CD4-positive, alpha-beta T cell (primary cell): ENCODE measurements at regions not wholly inside any gene's neighbourhood (a gene's known extent, or its start where the extent isn't known, plus 50 kb on each side); places are given as distances from the start of the nearest gene placed in this dataset.

Experiments
- ATAC-seq: fragments of 200-7000 bp; cut with Tn5 transposase; one replicate; pipeline ENCODE4 v1.10.0; 2022; ENCODE audit warnings: mild to moderate bottlenecking; ENCODE audit not compliant: poor library complexity
- CTCF ChIA-PET: fragments of 350-600 bp; sonication (Branson Sonifier 250); formaldehyde crosslinking; loops from one replicate; lab custom pipeline; 2021; ENCODE audit warnings: antibody characterized with exemption, inconsistent platforms; lab: Charles Lee
- POLR2A ChIA-PET: fragments of 350-600 bp; sonication (Branson Sonifier 250); formaldehyde crosslinking; loops from one replicate; lab custom pipeline; 2021; ENCODE audit warnings: antibody characterized with exemption, inconsistent platforms; lab: Charles Lee
- DNase-seq, 14 experiments: peaks; one replicate each; pipeline ENCODE4 v3.0.0-alpha.2; 2013 to 2020; ENCODE audit warnings: mixed read lengths in 2 of 14
- H3K27ac ChIP-seq, 2 donors: one replicate each; pipeline versions ENCODE4 v1.5.1 to v1.7.0; 2013; ENCODE audit warnings: low read length in 2 of 2, low read depth in 1 of 2, mild to moderate bottlenecking in 1 of 2
- H3K27me3 ChIP-seq, 2 experiments: 1 replicate in 1 of 2; 2 replicates in 1 of 2; pipeline versions ENCODE4 v1.6.1 to v1.7.0; 2013; ENCODE audit warnings: low read length in 2 of 2, control low read depth in 1 of 2, mild to moderate bottlenecking in 1 of 2, moderate library complexity in 1 of 2; ENCODE audit not compliant: insufficient read depth in 2 of 2, control insufficient read depth in 1 of 2
- H3K36me3 ChIP-seq: one replicate; pipeline ENCODE4 v1.6.1; 2013; ENCODE audit warnings: low read length, control low read depth; ENCODE audit not compliant: insufficient read depth
- H3K4me1 ChIP-seq: one replicate; pipeline ENCODE4 v1.6.1; 2013; ENCODE audit warnings: low read length, control low read depth; ENCODE audit not compliant: insufficient read depth
- H3K4me3 ChIP-seq: one replicate; pipeline ENCODE4 v1.5.1; 2013; ENCODE audit warnings: mild to moderate bottlenecking, low read length, moderate library complexity
- H3K9me3 ChIP-seq, 2 experiments: 1 replicate in 1 of 2; 2 replicates in 1 of 2; pipeline versions ENCODE4 v1.6.1 to v1.7.0; 2013; ENCODE audit warnings: low read length in 2 of 2, mild to moderate bottlenecking in 2 of 2, control low read depth in 1 of 2, moderate library complexity in 1 of 2; ENCODE audit not compliant: control insufficient read depth in 1 of 2, insufficient read depth in 1 of 2
- H3K27ac Mint-ChIP-seq: one replicate; pipeline ENCODE4 v1.8.0; 2020; ENCODE audit warnings: mixed read lengths
- H3K27me3 Mint-ChIP-seq: one replicate; pipeline ENCODE4 v1.8.0; 2021; ENCODE audit warnings: mixed read lengths
- H3K36me3 Mint-ChIP-seq: one replicate; pipeline ENCODE4 v1.8.0; 2021; ENCODE audit warnings: low read depth, mixed read lengths
- H3K4me1 Mint-ChIP-seq: one replicate; pipeline ENCODE4 v1.8.0; 2021; ENCODE audit warnings: low read depth, mixed read lengths
- H3K4me3 Mint-ChIP-seq: one replicate; pipeline ENCODE4 v1.8.0; 2020; ENCODE audit warnings: mild to moderate bottlenecking, mixed read lengths
- H3K9me3 Mint-ChIP-seq: one replicate; pipeline ENCODE4 v1.8.0; 2020; ENCODE audit warnings: mixed read lengths
- CTCF ChIP-seq: fragments of 200-600 bp; IDR thresholded peaks from one replicate; pipeline ENCODE4 v1.8.0; 2022; ENCODE audit warnings: antibody characterized with exemption, mild to moderate bottlenecking
- intact Hi-C, 2 experiments: fragments of 100-400 bp; cut with DNase I in 1 of 2; cut with micrococcal nuclease in 1 of 2; formaldehyde crosslinking; loops; one replicate each; pipeline versions ENCODE4 v1.15.1 to v1.9.0; 2023 to 2025; cut with DNase I, micrococcal nuclease

GRCh38 chr17:27157297-27157696, 136.6 kb upstream of the WSB1 start:
- H3K36me3 Mint-ChIP-seq, result no peaks in the 10 kb centered on the region
- Histone ChIP-seq H3K27ac (no peak overlapping the region), H3K9me3 (peaks cover 0 to 10% of the 10 kb centered on the region in 2 experiments), H3K27me3 (no peaks in the 10 kb centered on the region), H3K4me3 (no peak overlapping the region), H3K4me1 (no peaks in the 10 kb centered on the region), H3K36me3 (no peaks in the 10 kb centered on the region)
- no peaks in the 10 kb centered on the region for H3K27me3 Mint-ChIP-seq
- no peak overlapping the region for H3K4me3 Mint-ChIP-seq
- H3K9me3 Mint-ChIP-seq, result no peaks in the 10 kb centered on the region
- intact Hi-C loops, result no loop called here
- TF ChIP-seq CTCF, result no peak
- ChIA-PET POLR2A (no interaction called here), CTCF (no interaction called here)
- H3K4me1 Mint-ChIP-seq, result no peaks in the 10 kb centered on the region
- ATAC-seq (no peak), DNase-seq (no peak)
- no peak overlapping the region for H3K27ac Mint-ChIP-seq

- Mint-ChIP-seq H3K27me3 (no peaks in the 10 kb centered on the region), H3K9me3 (no peaks in the 10 kb centered on the region), H3K4me1 (no peaks in the 10 kb centered on the region), H3K4me3 (no peak overlapping the region), H3K27ac (no peak overlapping the region), H3K36me3 (no peaks in the 10 kb centered on the region)
- Histone ChIP-seq H3K4me1 (no peaks in the 10 kb centered on the region), H3K27ac (no peak overlapping the region), H3K36me3 (no peaks in the 10 kb centered on the region), H3K9me3 (peaks cover 0 to 10% of the 10 kb centered on the region in 2 experiments), H3K27me3 (no peaks in the 10 kb centered on the region), H3K4me3 (no peak overlapping the region)
- DNase-seq, result no peak
- CTCF ChIA-PET, result no interaction called here
- POLR2A ChIA-PET, result no interaction called here
- intact Hi-C loops, result no loop called here
- no peak for ATAC-seq
- TF ChIP-seq CTCF, result no peak
Observed at GRCh38 chr17:27157898-27158297, 136.0 kb upstream of the WSB1 start.

GRCh38 chr17:27158382-27158781, 135.5 kb upstream of the WSB1 start:
- ChIA-PET POLR2A (no interaction called here), CTCF (no interaction called here)

More at GRCh38 chr17:27158382-27158781, 135.5 kb upstream of the WSB1 start:
- Mint-ChIP-seq H3K27ac (no peak overlapping the region), H3K4me3 (no peak overlapping the region), H3K27me3 (no peaks in the 10 kb centered on the region), H3K4me1 (no peaks in the 10 kb centered on the region), H3K36me3 (no peaks in the 10 kb centered on the region), H3K9me3 (no peaks in the 10 kb centered on the region)
- DNase-seq (no peak), ATAC-seq (no peak)
- Histone ChIP-seq H3K36me3 (no peaks in the 10 kb centered on the region), H3K9me3 (peaks cover 0 to 10% of the 10 kb centered on the region in 2 experiments), H3K4me1 (no peaks in the 10 kb centered on the region), H3K27ac (no peak overlapping the region), H3K27me3 (no peaks in the 10 kb centered on the region), H3K4me3 (no peak overlapping the region)
- intact Hi-C loops, result no loop called here
- TF ChIP-seq CTCF, result no peak
